K562 (cell line): ENCODE measurements at regions not wholly inside any gene's neighbourhood (a gene's known extent, or its start where the extent isn't known, plus 50 kb on each side); places are given as distances from the start of the nearest gene placed in this dataset.

Source experiments
- ATAC-seq: fragments of 200-7000 bp; cut with Tn5 transposase; 3 replicates; pipeline ENCODE4 v1.9.1; 2020; ENCODE audit warnings: moderate library complexity
- BruUV-seq: library from RNA; stranded (reverse); fragments of 400-500 nt; replicated peaks from 2 replicates; lab custom pipeline; 2021; lab: Mats Ljungman, UMichigan
- CTCF ChIA-PET: fragments of 300-600 bp; formaldehyde crosslinking; extraction: SDS; loops from one replicate; lab custom pipeline; 2021; ENCODE audit warnings: low intra/inter-chr PET ratio; lab: Yijun Ruan, JAX
- POLR2A ChIA-PET: fragments of 300-600, 350-650 bp; sonication (Branson Sonifier 250); formaldehyde crosslinking; extraction: SDS; loops from one replicate; lab custom pipeline; 2021; ENCODE audit warnings: antibody characterized with exemption, inconsistent platforms; lab: Yijun Ruan, JAX
- DNase-seq, 4 experiments: peaks; one replicate each; pipeline versions ENCODE4 v3.0.0 to v3.0.0-alpha.2; 2011 to 2018; ENCODE audit warnings: low spot score in 3 of 4, mixed read lengths in 3 of 4; ENCODE audit errors: extremely low read depth in 1 of 4
- FAIRE-seq: peaks from 2 replicates; lab custom pipeline; 2011; peaks lifted over from hg19 to GRCh38; lab: Jason Lieb, UNC
- H2AFZ ChIP-seq: 2 replicates; pipeline ENCODE4 v1.6.0; 2011; ENCODE audit warnings: low read depth, low read length, control low read depth, inconsistent platforms
- H3K27ac ChIP-seq: fragments of 200-600 bp; 3 replicates; pipeline ENCODE4 v1.8.0; 2011; ENCODE audit warnings: low read depth, mild to moderate bottlenecking, control low read depth, inconsistent platforms, low read length, moderate library complexity, mixed read lengths; ENCODE audit errors: extremely low read depth
- H3K27me3 ChIP-seq, 2 experiments: fragments of 300-600 bp in 1 of 2; 2 replicates in 1 of 2; 3 replicates in 1 of 2; pipeline versions ENCODE4 v1.6.0 to v1.8.0; 2011; ENCODE audit warnings: inconsistent platforms in 2 of 2, low read length in 2 of 2, mild to moderate bottlenecking in 1 of 2, mixed read lengths in 1 of 2, moderate library complexity in 1 of 2; ENCODE audit not compliant: control insufficient read depth in 2 of 2, insufficient read depth in 2 of 2
- H3K36me3 ChIP-seq: fragments of 300-600 bp; 3 replicates; pipeline ENCODE4 v1.8.0; 2011; ENCODE audit warnings: mild to moderate bottlenecking, low read length, inconsistent platforms; ENCODE audit not compliant: control insufficient read depth, insufficient read depth
- H3K4me1 ChIP-seq, 2 experiments: fragments of 200-600 bp in 1 of 2; replicated peaks in 1 of 2; 2 replicates in 1 of 2; 3 replicates in 1 of 2; pipeline versions ENCODE4 v1.5.1 to v1.8.0; 2011; ENCODE audit warnings: inconsistent platforms in 2 of 2, low read length in 2 of 2, mild to moderate bottlenecking in 1 of 2, mixed read lengths in 1 of 2, moderate library complexity in 1 of 2; ENCODE audit not compliant: control insufficient read depth in 2 of 2, insufficient read depth in 2 of 2
- H3K4me2 ChIP-seq: 2 replicates; pipeline ENCODE4 v1.6.1; 2011; ENCODE audit warnings: low read length, control low read depth, inconsistent platforms, mixed read lengths; ENCODE audit not compliant: insufficient read depth
- H3K4me3 ChIP-seq: fragments of 200-600 bp; sonication (generic), shearing (Covaris generic); 2 replicates; pipeline ENCODE4 v1.5.1; 2016; ENCODE audit warnings: control low read depth, inconsistent platforms
- H3K79me2 ChIP-seq: fragments of 200-600 bp; 3 replicates; pipeline ENCODE4 v1.8.0; 2011; ENCODE audit warnings: low read length, inconsistent platforms; ENCODE audit not compliant: control insufficient read depth, insufficient read depth
- H3K9ac ChIP-seq, 2 experiments: 2 replicates each; pipeline versions ENCODE4 v1.6.0 to v1.6.1; 2011; ENCODE audit warnings: low read depth in 2 of 2, low read length in 2 of 2, control low read depth in 1 of 2, inconsistent platforms in 1 of 2, mild to moderate bottlenecking in 1 of 2, mixed read lengths in 1 of 2; ENCODE audit not compliant: insufficient read depth in 1 of 2
- H3K9me1 ChIP-seq: one replicate; pipeline ENCODE4 v1.6.0; 2011; ENCODE audit warnings: inconsistent platforms, mild to moderate bottlenecking, low read length, moderate library complexity; ENCODE audit not compliant: control insufficient read depth, insufficient read depth
- H3K9me3 ChIP-seq: replicated peaks from 2 replicates; pipeline ENCODE4 v1.5.1; 2011; ENCODE audit warnings: low read depth, low read length, inconsistent platforms; ENCODE audit not compliant: control insufficient read depth, insufficient read depth
- H4K20me1 ChIP-seq: replicated peaks from 2 replicates; pipeline ENCODE4 v1.6.1; 2011; ENCODE audit warnings: low read length, inconsistent platforms, mixed read lengths; ENCODE audit not compliant: control insufficient read depth, insufficient read depth
- ATF3 ChIP-seq, 2 experiments: fragments of 450-650 bp in 1 of 2; sonication (generic) in 1 of 2; formaldehyde crosslinking in 1 of 2; IDR thresholded peaks in 1 of 2; conservative IDR thresholded peaks in 1 of 2; 2 replicates each; pipeline versions ENCODE4 v1.6.1 to v1.8.1; 2016 to 2023; ENCODE audit warnings: mild to moderate bottlenecking in 2 of 2, moderate library complexity in 2 of 2, inconsistent platforms in 1 of 2, missing genetic modification reagents in 1 of 2
- CREB5 ChIP-seq: fragments of 250-450 bp; sonication (Bioruptor Pico); IDR thresholded peaks from 2 replicates; pipeline ENCODE4 v1.5.0; 2020; ENCODE audit warnings: mild to moderate bottlenecking
- E2F5 ChIP-seq: sonication (generic); formaldehyde crosslinking; IDR thresholded peaks from 2 replicates; pipeline ENCODE4 v1.8.0; 2022; ENCODE audit warnings: mild to moderate bottlenecking, missing genetic modification reagents
- ETV6 ChIP-seq, 3 experiments: fragments of 150-350 bp in 1 of 3; sonication (generic) in 1 of 3; formaldehyde crosslinking in 1 of 3; IDR thresholded peaks; 2 replicates each; pipeline versions ENCODE4 v1.6.1 to v1.8.0; 2014 to 2022; ENCODE audit warnings: borderline replicate concordance in 2 of 3, low read depth in 2 of 3, antibody characterized with exemption in 1 of 3, low read length in 1 of 3, mild to moderate bottlenecking in 1 of 3, missing genetic modification reagents in 1 of 3
- KDM5B ChIP-seq: fragments of 200-600 bp; sonication (generic); IDR thresholded peaks from 2 replicates; pipeline ENCODE4 v1.6.1; 2012; ENCODE audit warnings: low read depth, mild to moderate bottlenecking, moderate library complexity, low read length, control low read depth, inconsistent platforms; ENCODE audit not compliant: insufficient replicate concordance
- ZBTB49 ChIP-seq: sonication (generic); formaldehyde crosslinking; IDR thresholded peaks from 2 replicates; pipeline ENCODE4 v1.8.0; 2022; ENCODE audit warnings: missing genetic modification reagents, mild to moderate bottlenecking, borderline replicate concordance
- WGBS: fragments of 100-300 bp; shearing (Covaris generic); methylation state at CpG from one replicate; pipeline ENCODE4 v1.1.6; 2016; ENCODE audit warnings: low coverage, mixed read lengths; ENCODE audit not compliant: insufficient coverage; ENCODE audit errors: missing lambda C conversion rate; 5-methylcytosine and 5-hydroxymethylcytosine counted together
- in situ Hi-C: fragments of 300-500 bp; cut with MboI; formaldehyde crosslinking; loops from 4 replicates; pipeline ENCODE4 v1.15.0; 2018; ENCODE audit warnings: inconsistent platforms, mixed read lengths
- intact Hi-C: fragments of 100-400 bp; cut with micrococcal nuclease; formaldehyde crosslinking; loops from 2 replicates; pipeline ENCODE4 v1.14.2; 2022
- TF ChIP-seq, protein P1 (sequence below): sonication (generic); formaldehyde crosslinking; IDR thresholded peaks from 2 replicates; pipeline ENCODE4 v1.8.0; 2022; ENCODE audit warnings: mild to moderate bottlenecking, missing genetic modification reagents
- TF ChIP-seq, protein P2 (sequence below): fragments of 250-450 bp; sonication (Bioruptor Pico); IDR thresholded peaks from 2 replicates; pipeline ENCODE4 v1.5.1; 2021; ENCODE audit warnings: mild to moderate bottlenecking

DNA sequence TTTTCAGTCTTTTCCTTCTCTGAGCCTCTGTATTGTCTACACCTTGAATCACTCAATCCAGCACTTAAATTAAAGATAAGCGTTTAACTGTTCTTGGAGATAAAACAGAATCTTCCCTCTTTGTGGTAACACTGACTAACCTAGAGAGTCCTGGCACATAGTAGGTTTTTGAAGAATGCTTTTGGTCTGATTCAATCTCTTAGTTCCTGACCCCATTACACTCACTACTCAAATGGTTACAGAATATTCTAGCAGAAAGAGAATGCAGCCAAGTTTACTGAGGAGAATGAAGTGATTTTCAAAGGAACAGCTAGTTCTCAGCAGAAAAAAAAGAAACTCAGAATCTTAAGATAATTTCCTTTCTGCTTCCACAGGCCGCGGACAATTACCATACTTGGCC is 309.2 kb upstream of the PRMT6 start:
- BruUV-seq: no TSS peak
- ChIA-PET CTCF (no interaction called here), POLR2A (no interaction called here)
- H3K4me3 ChIP-seq: no peak overlapping the region
- no peak overlapping the region for H2AFZ ChIP-seq
- WGBS: 0% methylated on average over 3 of the region's 3 CpGs
- no peak for ATAC-seq
- H3K9ac ChIP-seq: no peak overlapping the region
- no peaks in the 10 kb centered on the region for H3K9me3 ChIP-seq
- FAIRE-seq: no peak
- no peaks in the 10 kb centered on the region for H3K79me2 ChIP-seq
- no peak overlapping the region for H3K4me2 ChIP-seq
- no peak overlapping the region for H3K27ac ChIP-seq
- in situ Hi-C loops: no loop called here
- intact Hi-C loops: no loop called here
- DNase-seq: no peak
- no peaks in the 10 kb centered on the region for H3K36me3 ChIP-seq
- no peaks in the 10 kb centered on the region for H3K4me1 ChIP-seq
- H3K27me3 ChIP-seq: no peaks in the 10 kb centered on the region
- no peaks in the 10 kb centered on the region for H4K20me1 ChIP-seq
- H3K9me1 ChIP-seq: no peaks in the 10 kb centered on the region
- no peak for TF ChIP-seq KDM5B
- no peak for TF ChIP-seq ETV6 (IDR thresholded peaks at IDR 0.05; ENCODE audit: borderline replicate concordance in 1 of 2, low read depth in 2 of 2, low read length in 1 of 2)
- no peak for TF ChIP-seq ETV6 (CRISPR knock-in tag; IDR thresholded peaks at IDR 0.05; ENCODE audit: borderline replicate concordance)
- TF ChIP-seq CREB5 (CRISPR knock-in tag): no peak
- no peak for TF ChIP-seq ATF3 (IDR thresholded peaks at IDR 0.05)
- no peak for TF ChIP-seq ATF3 (CRISPR knock-in tag; conservative IDR thresholded peaks at IDR 0.05)
- no peak for TF ChIP-seq E2F5
- TF ChIP-seq, protein P1, sequence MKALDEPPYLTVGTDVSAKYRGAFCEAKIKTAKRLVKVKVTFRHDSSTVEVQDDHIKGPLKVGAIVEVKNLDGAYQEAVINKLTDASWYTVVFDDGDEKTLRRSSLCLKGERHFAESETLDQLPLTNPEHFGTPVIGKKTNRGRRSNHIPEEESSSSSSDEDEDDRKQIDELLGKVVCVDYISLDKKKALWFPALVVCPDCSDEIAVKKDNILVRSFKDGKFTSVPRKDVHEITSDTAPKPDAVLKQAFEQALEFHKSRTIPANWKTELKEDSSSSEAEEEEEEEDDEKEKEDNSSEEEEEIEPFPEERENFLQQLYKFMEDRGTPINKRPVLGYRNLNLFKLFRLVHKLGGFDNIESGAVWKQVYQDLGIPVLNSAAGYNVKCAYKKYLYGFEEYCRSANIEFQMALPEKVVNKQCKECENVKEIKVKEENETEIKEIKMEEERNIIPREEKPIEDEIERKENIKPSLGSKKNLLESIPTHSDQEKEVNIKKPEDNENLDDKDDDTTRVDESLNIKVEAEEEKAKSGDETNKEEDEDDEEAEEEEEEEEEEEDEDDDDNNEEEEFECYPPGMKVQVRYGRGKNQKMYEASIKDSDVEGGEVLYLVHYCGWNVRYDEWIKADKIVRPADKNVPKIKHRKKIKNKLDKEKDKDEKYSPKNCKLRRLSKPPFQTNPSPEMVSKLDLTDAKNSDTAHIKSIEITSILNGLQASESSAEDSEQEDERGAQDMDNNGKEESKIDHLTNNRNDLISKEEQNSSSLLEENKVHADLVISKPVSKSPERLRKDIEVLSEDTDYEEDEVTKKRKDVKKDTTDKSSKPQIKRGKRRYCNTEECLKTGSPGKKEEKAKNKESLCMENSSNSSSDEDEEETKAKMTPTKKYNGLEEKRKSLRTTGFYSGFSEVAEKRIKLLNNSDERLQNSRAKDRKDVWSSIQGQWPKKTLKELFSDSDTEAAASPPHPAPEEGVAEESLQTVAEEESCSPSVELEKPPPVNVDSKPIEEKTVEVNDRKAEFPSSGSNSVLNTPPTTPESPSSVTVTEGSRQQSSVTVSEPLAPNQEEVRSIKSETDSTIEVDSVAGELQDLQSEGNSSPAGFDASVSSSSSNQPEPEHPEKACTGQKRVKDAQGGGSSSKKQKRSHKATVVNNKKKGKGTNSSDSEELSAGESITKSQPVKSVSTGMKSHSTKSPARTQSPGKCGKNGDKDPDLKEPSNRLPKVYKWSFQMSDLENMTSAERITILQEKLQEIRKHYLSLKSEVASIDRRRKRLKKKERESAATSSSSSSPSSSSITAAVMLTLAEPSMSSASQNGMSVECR (CRISPR knock-in tag): no peak
- no peak for TF ChIP-seq ZBTB49 (CRISPR knock-in tag)
- TF ChIP-seq, protein P2, sequence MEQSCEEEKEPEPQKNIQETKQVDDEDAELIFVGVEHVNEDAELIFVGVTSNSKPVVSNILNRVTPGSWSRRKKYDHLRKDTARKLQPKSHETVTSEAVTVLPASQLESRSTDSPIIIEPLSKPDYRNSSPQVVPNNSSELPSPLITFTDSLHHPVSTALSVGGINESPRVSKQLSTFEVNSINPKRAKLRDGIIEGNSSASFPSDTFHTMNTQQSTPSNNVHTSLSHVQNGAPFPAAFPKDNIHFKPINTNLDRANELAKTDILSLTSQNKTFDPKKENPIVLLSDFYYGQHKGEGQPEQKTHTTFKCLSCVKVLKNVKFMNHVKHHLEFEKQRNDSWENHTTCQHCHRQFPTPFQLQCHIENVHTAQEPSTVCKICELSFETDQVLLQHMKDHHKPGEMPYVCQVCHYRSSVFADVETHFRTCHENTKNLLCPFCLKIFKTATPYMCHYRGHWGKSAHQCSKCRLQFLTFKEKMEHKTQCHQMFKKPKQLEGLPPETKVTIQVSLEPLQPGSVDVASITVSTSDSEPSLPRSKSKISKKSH: no peak
